SK-N-SH (cell line): ENCODE measurements at regions not wholly inside any gene's neighbourhood (a gene's known extent, or its start where the extent isn't known, plus 50 kb on each side); places are given as distances from the start of the nearest gene placed in this dataset.

ENCODE experiments used
- CTCF ChIA-PET: fragments of 300-600, 350-600 bp; formaldehyde crosslinking; extraction: SDS; loops from one replicate; lab custom pipeline; 2021; lab: Yijun Ruan, JAX
- POLR2A ChIA-PET: fragments of 350-600 bp; sonication (Branson Sonifier 250); formaldehyde crosslinking; extraction: SDS; loops from one replicate; lab custom pipeline; 2020; ENCODE audit warnings: antibody characterized with exemption, inconsistent platforms; lab: Yijun Ruan, JAX
- DNase-seq: peaks from one replicate; pipeline ENCODE4 v3.0.0; 2012
- H2AFZ ChIP-seq: fragments of 200-600 bp; sonication (generic); 2 replicates; pipeline ENCODE4 v1.8.1; 2016; ENCODE audit warnings: antibody characterized with exemption, mild to moderate bottlenecking, low read depth
- H3F3A ChIP-seq: fragments of 200-600 bp; sonication (generic); replicated peaks from 2 replicates; pipeline ENCODE3; 2016; ENCODE audit warnings: antibody characterized with exemption, mild to moderate bottlenecking; ENCODE audit not compliant: insufficient read depth
- H3K27ac ChIP-seq, 2 experiments: fragments of 200-500 bp in 1 of 2; fragments of 200-600 bp in 1 of 2; sonication (Bioruptor generic) in 1 of 2; sonication (generic), shearing (Covaris generic) in 1 of 2; 2 replicates each; pipeline versions ENCODE4 v1.5.1 to v1.6.1; 2014 to 2016; ENCODE audit warnings: low read depth in 2 of 2, inconsistent platforms in 1 of 2, low read length in 1 of 2, mild to moderate bottlenecking in 1 of 2, mixed read lengths in 1 of 2
- H3K27me3 ChIP-seq: fragments of 200-600 bp; sonication (generic), shearing (Covaris generic); 2 replicates; pipeline ENCODE4 v1.6.1; 2016; ENCODE audit warnings: mixed run types; ENCODE audit not compliant: insufficient read depth
- H3K36me3 ChIP-seq, 2 experiments: fragments of 200-500 bp in 1 of 2; fragments of 200-600 bp in 1 of 2; sonication (Bioruptor generic) in 1 of 2; sonication (generic) in 1 of 2; replicated peaks in 1 of 2; 2 replicates each; pipeline versions ENCODE3 to v1.5.1; 2014 to 2016; ENCODE audit warnings: low read length in 1 of 2, mild to moderate bottlenecking in 1 of 2; ENCODE audit not compliant: insufficient read depth in 2 of 2, control insufficient read depth in 1 of 2
- H3K4me1 ChIP-seq, 2 experiments: fragments of 200-500 bp in 1 of 2; fragments of 200-600 bp in 1 of 2; sonication (Bioruptor generic) in 1 of 2; sonication (generic), shearing (Covaris generic) in 1 of 2; 2 replicates each; pipeline versions ENCODE4 v1.5.1 to v1.6.1; 2014 to 2016; ENCODE audit warnings: low read depth in 1 of 2, low read length in 1 of 2, mixed run types in 1 of 2; ENCODE audit not compliant: insufficient read depth in 2 of 2, control insufficient read depth in 1 of 2
- H3K4me2 ChIP-seq: fragments of 200-600 bp; sonication (generic), shearing (Covaris generic); 2 replicates; pipeline ENCODE4 v1.6.1; 2017; ENCODE audit warnings: mixed run types
- H3K4me3 ChIP-seq, 2 experiments: fragments of 200-500 bp in 1 of 2; fragments of 200-600 bp in 1 of 2; sonication (Bioruptor generic) in 1 of 2; sonication (generic), shearing (Covaris generic) in 1 of 2; 2 replicates each; pipeline versions ENCODE4 v1.5.1 to v1.8.1; 2014 to 2016; ENCODE audit warnings: low read depth in 2 of 2, inconsistent platforms in 1 of 2, low read length in 1 of 2, mild to moderate bottlenecking in 1 of 2, mixed read lengths in 1 of 2, moderate library complexity in 1 of 2
- H3K79me2 ChIP-seq: fragments of 200-600 bp; sonication (generic); 2 replicates; pipeline ENCODE4 v1.8.1; 2017; ENCODE audit warnings: mild to moderate bottlenecking; ENCODE audit not compliant: insufficient read depth
- H3K9ac ChIP-seq: fragments of 200-600 bp; sonication (generic); 2 replicates; pipeline ENCODE4 v1.6.1; 2017; ENCODE audit warnings: mixed run types
- H3K9me2 ChIP-seq: fragments of 200-600 bp; sonication (generic); 2 replicates; pipeline ENCODE4 v1.6.1; 2017; ENCODE audit warnings: mixed run types
- H3K9me3 ChIP-seq: fragments of 200-600 bp; sonication (generic); 2 replicates; pipeline ENCODE4 v1.6.1; 2017; ENCODE audit warnings: mixed run types, mild to moderate bottlenecking, moderate library complexity
- H4K20me1 ChIP-seq: fragments of 200-600 bp; sonication (generic); 2 replicates; pipeline ENCODE4 v1.6.1; 2017; ENCODE audit warnings: mild to moderate bottlenecking, mixed run types; ENCODE audit not compliant: insufficient read depth
- CTCF ChIP-seq: fragments of 200-600 bp; sonication (generic); IDR thresholded peaks from 2 replicates; pipeline ENCODE4 v1.6.1; 2017; ENCODE audit warnings: antibody characterized with exemption, mild to moderate bottlenecking, moderate library complexity
- EP300 ChIP-seq, 2 experiments: IDR thresholded peaks; 2 replicates each; pipeline versions ENCODE4 v1.4.0 to v1.6.1; 2012; ENCODE audit warnings: borderline replicate concordance in 1 of 2, low read depth in 1 of 2, low read length in 1 of 2
- FOSL2 ChIP-seq: IDR thresholded peaks from 2 replicates; pipeline ENCODE4 v1.4.0; 2012; ENCODE audit warnings: low read depth, mild to moderate bottlenecking, moderate library complexity, borderline replicate concordance
- FOXM1 ChIP-seq: IDR thresholded peaks from 2 replicates; pipeline ENCODE4 v1.4.0; 2012; ENCODE audit warnings: low read depth, mild to moderate bottlenecking
- GATA2 ChIP-seq: sonication (generic); formaldehyde crosslinking; IDR thresholded peaks from 2 replicates; pipeline ENCODE4 v1.5.0; 2020; ENCODE audit warnings: mild to moderate bottlenecking, missing genetic modification reagents
- IRF3 ChIP-seq: fragments of 150-350 bp; IDR thresholded peaks from 2 replicates; pipeline ENCODE4 v1.6.1; 2016; ENCODE audit warnings: mild to moderate bottlenecking, low read depth, low read length
- MEF2A ChIP-seq: IDR thresholded peaks from 2 replicates; pipeline ENCODE4 v1.4.0; 2012; ENCODE audit warnings: low read depth, borderline replicate concordance
- NRF1 ChIP-seq: IDR thresholded peaks from 2 replicates; pipeline ENCODE4 v1.6.1; 2012; ENCODE audit warnings: low read depth, mild to moderate bottlenecking, low read length
- PBX3 ChIP-seq: IDR thresholded peaks from 2 replicates; pipeline ENCODE4; 2012
- REST ChIP-seq: IDR thresholded peaks from 2 replicates; pipeline ENCODE4 v1.6.1; 2012; ENCODE audit warnings: mild to moderate bottlenecking, low read depth, low read length, moderate library complexity
- RXRA ChIP-seq: IDR thresholded peaks from 2 replicates; pipeline ENCODE4 v1.4.0; 2012; ENCODE audit warnings: low read depth, mild to moderate bottlenecking, borderline replicate concordance
- TAF1 ChIP-seq: IDR thresholded peaks from 2 replicates; pipeline ENCODE4 v1.6.1; 2012; ENCODE audit warnings: low read depth, mild to moderate bottlenecking, low read length, moderate library complexity, borderline replicate concordance
- TCF12 ChIP-seq: IDR thresholded peaks from 2 replicates; pipeline ENCODE4 v1.4.0; 2012
- YY1 ChIP-seq: IDR thresholded peaks from 2 replicates; pipeline ENCODE4 v1.4.0; 2012; ENCODE audit warnings: low read depth, mild to moderate bottlenecking
- ZBTB33 ChIP-seq: IDR thresholded peaks from 2 replicates; pipeline ENCODE4 v1.4.0; 2012; ENCODE audit warnings: low read depth, borderline replicate concordance
- WGBS: methylation state at CpG from one replicate; pipeline ENCODE4 v1.1.6; 2017; ENCODE audit warnings: low lambda C conversion rate; 5-methylcytosine and 5-hydroxymethylcytosine counted together
- TF ChIP-seq, protein P1 (sequence below): IDR thresholded peaks from 2 replicates; pipeline ENCODE4 v1.4.0; 2012; ENCODE audit warnings: low read depth, borderline replicate concordance

GRCh38 chr4:173991814-173992213, 291.7 kb downstream of the FBXO8 start (continued):
- peak; percentile 29 to 98; a peak in 2 of 4 replicates for TF ChIP-seq EP300 (IDR thresholded peaks at IDR 0.05; ENCODE audit: borderline replicate concordance in 1 of 2, low read depth in 1 of 2, low read length in 1 of 2)
- no peak for TF ChIP-seq MEF2A

- CTCF ChIA-PET: interaction anchor here (0.6 to 5.7 kb wide), 45 partner anchors 9 to 571 kb away, joined by 3 to 66 read pairs (median 6); partner anchors contain the start of gene HAND2
Observed at GRCh38 chr4:173991316-173991715, 292.2 kb downstream of the FBXO8 start.

More at GRCh38 chr4:173991316-173991715, 292.2 kb downstream of the FBXO8 start:
- peaks cover 18 to 34% of the 10 kb centered on the region in 2 experiments; a peak in 3 of 4 replicates for H3K4me1 ChIP-seq
- TF ChIP-seq FOXM1 (no peak), CTCF (no peak), PBX3 (no peak), TAF1 (no peak), GATA2 (CRISPR knock-in tag) (no peak; the same call in 1 of the 2 replicates), EP300 (IDR thresholded peaks at IDR 0.05; ENCODE audit: borderline replicate concordance in 1 of 2, low read depth in 1 of 2, low read length in 1 of 2) (no peak), IRF3 (no peak), FOSL2 (no peak), TCF12 (no peak), NRF1 (no peak), ZBTB33 (no peak), YY1 (no peak), RXRA (no peak), MEF2A (no peak), REST (no peak)
- TF ChIP-seq, protein P1, sequence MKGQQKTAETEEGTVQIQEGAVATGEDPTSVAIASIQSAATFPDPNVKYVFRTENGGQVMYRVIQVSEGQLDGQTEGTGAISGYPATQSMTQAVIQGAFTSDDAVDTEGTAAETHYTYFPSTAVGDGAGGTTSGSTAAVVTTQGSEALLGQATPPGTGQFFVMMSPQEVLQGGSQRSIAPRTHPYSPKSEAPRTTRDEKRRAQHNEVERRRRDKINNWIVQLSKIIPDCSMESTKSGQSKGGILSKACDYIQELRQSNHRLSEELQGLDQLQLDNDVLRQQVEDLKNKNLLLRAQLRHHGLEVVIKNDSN: no peak
- TF ChIP-seq, all 33 proteins: peak for 0
- POLR2A ChIA-PET: interaction anchor here (0.6 to 5.4 kb wide), 28 partner anchors 13 to 571 kb away, joined by 3 to 160 read pairs (median 6); partner anchors contain the start of gene HAND2
- Histone ChIP-seq H3K4me3 (no peak overlapping the region), H3K36me3 (peaks cover 0 to 1% of the 10 kb centered on the region in 2 experiments), H3K79me2 (no peaks in the 10 kb centered on the region), H3K9me3 (no peaks in the 10 kb centered on the region), H3K9ac (no peak overlapping the region), H2AFZ (peak overlapping the region; percentile 73; the same call in 1 of the 2 replicates), H3F3A (peaks cover 4% of the 10 kb centered on the region), H3K27ac (peak overlapping the region in 1 of 2 experiments; percentile 100; a peak in 3 of 4 replicates), H4K20me1 (no peaks in the 10 kb centered on the region), H3K9me2 (no peaks in the 10 kb centered on the region), H3K27me3 (no peaks in the 10 kb centered on the region), H3K4me2 (no peak overlapping the region)
- no peak for DNase-seq
- WGBS: 27% methylated on average over 1 of the region's 1 CpG
